ENCODE measurements at regions not wholly inside any gene's neighbourhood (a gene's known extent, or its start where the extent isn't known, plus 50 kb on each side); places are given as distances from the start of the nearest gene placed in this dataset.

DNA sequence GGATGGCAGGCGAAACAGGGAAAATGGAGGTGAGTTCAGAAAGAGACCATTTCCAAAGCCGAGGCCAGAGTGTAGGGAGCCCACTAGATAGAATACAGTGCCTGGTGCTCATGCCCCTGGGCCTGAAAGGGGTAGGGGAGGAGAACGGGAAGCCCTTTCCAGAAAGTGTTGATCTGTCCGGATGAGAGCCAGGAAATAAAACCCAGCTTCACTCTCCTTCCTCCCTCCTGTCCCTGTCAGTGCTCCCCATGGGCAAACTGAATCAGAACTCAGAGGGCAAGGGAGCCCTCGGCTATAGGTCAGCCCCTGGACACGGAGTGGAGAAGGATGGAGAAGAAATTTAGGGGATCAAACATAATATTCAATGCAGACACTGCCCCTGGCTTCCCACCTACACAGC lies 57.7 kb upstream of the RPL38 start:
- H3K4me3 ChIP-seq, result no peak overlapping the region
- no peaks in the 10 kb centered on the region for H3K27me3 ChIP-seq
- DNase-seq, result no peak
- H3K27ac ChIP-seq, result no peak overlapping the region
- H3K9me3 ChIP-seq, result no peaks in the 10 kb centered on the region
- TF ChIP-seq POLR2A (IDR thresholded peaks at IDR 0.05), result no peak
- TF ChIP-seq, protein P1, sequence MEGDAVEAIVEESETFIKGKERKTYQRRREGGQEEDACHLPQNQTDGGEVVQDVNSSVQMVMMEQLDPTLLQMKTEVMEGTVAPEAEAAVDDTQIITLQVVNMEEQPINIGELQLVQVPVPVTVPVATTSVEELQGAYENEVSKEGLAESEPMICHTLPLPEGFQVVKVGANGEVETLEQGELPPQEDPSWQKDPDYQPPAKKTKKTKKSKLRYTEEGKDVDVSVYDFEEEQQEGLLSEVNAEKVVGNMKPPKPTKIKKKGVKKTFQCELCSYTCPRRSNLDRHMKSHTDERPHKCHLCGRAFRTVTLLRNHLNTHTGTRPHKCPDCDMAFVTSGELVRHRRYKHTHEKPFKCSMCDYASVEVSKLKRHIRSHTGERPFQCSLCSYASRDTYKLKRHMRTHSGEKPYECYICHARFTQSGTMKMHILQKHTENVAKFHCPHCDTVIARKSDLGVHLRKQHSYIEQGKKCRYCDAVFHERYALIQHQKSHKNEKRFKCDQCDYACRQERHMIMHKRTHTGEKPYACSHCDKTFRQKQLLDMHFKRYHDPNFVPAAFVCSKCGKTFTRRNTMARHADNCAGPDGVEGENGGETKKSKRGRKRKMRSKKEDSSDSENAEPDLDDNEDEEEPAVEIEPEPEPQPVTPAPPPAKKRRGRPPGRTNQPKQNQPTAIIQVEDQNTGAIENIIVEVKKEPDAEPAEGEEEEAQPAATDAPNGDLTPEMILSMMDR (IDR thresholded peaks at IDR 0.05), result no peak
- H3K4me1 ChIP-seq, result no peaks in the 10 kb centered on the region
- no peaks in the 10 kb centered on the region for H3K36me3 ChIP-seq
- intact Hi-C loops (cut with DNase I; ENCODE audit: low total_unique reads), result no loop called here

DNA sequence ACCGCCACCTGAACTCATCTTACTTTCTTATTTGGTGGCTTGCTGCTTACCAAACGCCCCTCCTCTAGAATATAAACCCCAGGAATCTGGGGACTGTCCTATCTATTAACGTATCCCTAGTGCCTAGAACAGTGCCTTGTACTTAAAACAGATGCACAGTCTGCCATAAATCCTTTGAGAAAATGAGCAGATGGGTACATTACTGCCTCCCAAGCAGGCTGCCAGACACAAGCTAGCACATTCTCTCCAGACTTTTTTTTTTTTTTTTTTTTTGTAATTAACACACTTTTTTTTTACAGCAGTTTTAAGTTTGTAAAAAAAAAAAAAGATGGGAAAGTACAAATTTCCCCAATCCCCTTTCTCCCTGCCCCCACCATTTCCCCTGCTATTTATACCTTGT lies 57.3 kb upstream of the RPL38 start:
- intact Hi-C loops (cut with DNase I; ENCODE audit: low total_unique reads), result no loop called here
- no peak for TF ChIP-seq POLR2A (IDR thresholded peaks at IDR 0.05)
- TF ChIP-seq, protein P1 (IDR thresholded peaks at IDR 0.05), result no peak
- Histone ChIP-seq H3K36me3 (no peaks in the 10 kb centered on the region), H3K4me3 (no peak overlapping the region), H3K9me3 (no peaks in the 10 kb centered on the region), H3K4me1 (no peaks in the 10 kb centered on the region), H3K27ac (no peak overlapping the region), H3K27me3 (no peaks in the 10 kb centered on the region)
- DNase-seq, result no peak

DNA sequence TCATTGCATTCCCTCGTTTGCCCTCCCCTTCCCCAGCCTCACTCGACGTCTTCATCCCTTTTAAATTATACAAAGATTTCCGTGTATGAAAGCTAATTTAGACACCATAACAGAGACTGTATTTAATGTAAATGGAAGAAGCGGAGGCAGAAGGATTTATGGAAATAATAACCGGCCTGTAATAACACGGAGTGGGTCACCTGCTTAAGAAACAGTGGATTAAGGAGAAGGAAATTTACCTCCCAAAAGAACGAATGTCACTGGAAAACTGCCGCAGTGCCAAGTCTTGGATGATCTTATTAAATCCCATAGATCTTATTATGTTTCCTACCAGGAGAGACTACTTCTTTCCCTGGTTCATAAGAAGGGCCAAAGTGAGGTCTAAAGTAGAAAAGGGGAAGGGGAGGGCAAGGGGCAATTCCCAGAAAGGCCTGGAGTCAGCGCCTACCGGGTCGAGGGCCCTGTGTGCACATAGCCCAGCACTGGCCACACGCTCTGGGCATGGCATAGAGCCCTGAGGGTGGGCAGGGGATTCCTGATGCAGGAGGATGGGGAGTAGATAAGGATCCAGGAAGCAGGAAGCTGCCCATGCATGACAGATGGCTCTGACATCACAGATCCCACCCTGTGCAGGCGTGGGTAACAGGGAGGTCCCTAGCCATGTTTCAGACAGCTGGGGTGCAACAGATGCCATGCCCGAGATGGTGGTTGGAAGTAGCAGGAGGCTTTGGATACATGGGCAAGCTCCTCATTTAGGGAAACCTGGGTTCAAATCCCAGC lies 56.2 kb upstream of the RPL38 start:
- H3K27me3 ChIP-seq, result no peaks in the 10 kb centered on the region
- no peaks in the 10 kb centered on the region for H3K36me3 ChIP-seq
- intact Hi-C loops (cut with DNase I; ENCODE audit: low total_unique reads), result no loop called here
- no peak for DNase-seq
- H3K27ac ChIP-seq, result no peak overlapping the region
- H3K9me3 ChIP-seq, result no peaks in the 10 kb centered on the region
- H3K4me3 ChIP-seq, result no peak overlapping the region
- TF ChIP-seq POLR2A (IDR thresholded peaks at IDR 0.05), result no peak
- TF ChIP-seq, protein P1 (IDR thresholded peaks at IDR 0.05), result no peak
- no peaks in the 10 kb centered on the region for H3K4me1 ChIP-seq

DNA sequence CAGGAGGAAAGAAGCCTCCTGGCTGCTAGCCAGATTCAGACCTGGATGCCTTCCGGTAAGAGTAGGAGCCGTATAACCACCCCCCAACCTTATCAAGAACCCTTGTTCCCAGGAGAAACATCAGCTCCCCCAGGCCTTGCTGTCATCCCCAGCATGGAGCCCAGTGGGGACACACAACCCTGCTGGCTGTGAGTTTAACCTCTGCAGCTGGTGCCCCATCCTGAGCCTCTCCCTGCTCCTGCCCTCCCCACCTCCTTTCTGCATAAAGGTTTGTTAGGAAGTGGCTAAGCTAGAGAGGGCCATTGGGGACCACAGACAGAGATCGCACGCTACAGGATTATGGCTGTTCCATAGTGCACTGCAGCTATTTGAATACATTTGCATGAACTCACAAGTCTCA lies 55.5 kb upstream of the RPL38 start:
- H3K36me3 ChIP-seq, result no peaks in the 10 kb centered on the region
- H3K9me3 ChIP-seq, result no peaks in the 10 kb centered on the region
- no peak for TF ChIP-seq POLR2A (IDR thresholded peaks at IDR 0.05)
- TF ChIP-seq, protein P1 (IDR thresholded peaks at IDR 0.05), result no peak
- DNase-seq, result no peak
- H3K4me3 ChIP-seq, result no peak overlapping the region
- H3K27me3 ChIP-seq, result no peaks in the 10 kb centered on the region
- intact Hi-C loops (cut with DNase I; ENCODE audit: low total_unique reads), result no loop called here
- no peak overlapping the region for H3K27ac ChIP-seq
- no peaks in the 10 kb centered on the region for H3K4me1 ChIP-seq

DNA sequence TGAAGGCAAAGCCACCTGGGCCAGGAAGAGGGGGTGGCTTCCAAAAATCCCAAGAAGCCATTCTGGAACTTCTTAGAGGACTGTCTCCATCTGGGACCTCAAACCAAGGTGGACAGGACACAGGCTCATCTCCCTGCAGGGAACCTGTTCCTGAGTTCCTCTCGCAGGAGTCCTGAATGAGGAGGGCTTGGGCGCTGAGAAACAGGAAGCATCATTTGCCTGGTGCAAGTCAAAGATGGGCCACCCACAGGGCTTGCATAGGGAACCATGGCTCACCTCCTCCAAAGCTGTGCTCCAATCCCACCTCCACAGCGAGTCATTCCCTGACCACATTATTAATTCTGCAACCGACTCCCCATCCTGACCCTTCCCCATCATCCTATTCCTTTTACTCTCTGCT lies 55.0 kb upstream of the RPL38 start:
- intact Hi-C loops (cut with DNase I; ENCODE audit: low total_unique reads), result no loop called here
- H3K36me3 ChIP-seq, result no peaks in the 10 kb centered on the region
- H3K9me3 ChIP-seq, result no peaks in the 10 kb centered on the region
- no peak for DNase-seq
- H3K27me3 ChIP-seq, result no peaks in the 10 kb centered on the region
- no peak overlapping the region for H3K27ac ChIP-seq
- TF ChIP-seq POLR2A (IDR thresholded peaks at IDR 0.05), result no peak
- TF ChIP-seq, protein P1 (IDR thresholded peaks at IDR 0.05), result no peak
- no peaks in the 10 kb centered on the region for H3K4me1 ChIP-seq
- H3K4me3 ChIP-seq, result no peak overlapping the region

Data from uterus (tissue), 3 donors.